T-helper 1 cell (primary cell): ENCODE measurements at regions not wholly inside any gene's neighbourhood (a gene's known extent, or its start where the extent isn't known, plus 50 kb on each side); places are given as distances from the start of the nearest gene placed in this dataset.
A peak's percentile ranks its signal among the peaks of the same experiment; 100 is the strongest.

ENCODE experiments used
- DNase-seq, 5 donors: peaks; one replicate each; pipeline ENCODE4 v3.0.0-alpha.2; 2012 to 2020

GRCh38 chrX:117215683-117216082 lies 752.9 kb upstream of the CT83 start:
- DNase-seq = no peak

- DNase-seq = no peak
These were observed 733.7 kb upstream of the CT83 start for GRCh38 chrX:117196481-117196880.

GRCh38 chrX:117147249-117147648 lies 684.5 kb upstream of the CT83 start:
- DNase-seq = no peak

GRCh38 chrX:117138070-117138469 lies 675.3 kb upstream of the CT83 start:
- DNase-seq = no peak

GRCh38 chrX:117134983-117135382 lies 672.2 kb upstream of the CT83 start:
- DNase-seq = no peak

GRCh38 chrX:117120700-117121099 lies 657.9 kb upstream of the CT83 start:
- no peak for DNase-seq

- DNase-seq = no peak
These were observed 633.8 kb upstream of the CT83 start for GRCh38 chrX:117096528-117096927.

GRCh38 chrX:117095393-117095792 lies 632.6 kb upstream of the CT83 start:
- no peak for DNase-seq

- no peak for DNase-seq
These were observed 631.4 kb upstream of the CT83 start for GRCh38 chrX:117094149-117094548.

GRCh38 chrX:117093319-117093718 lies 630.5 kb upstream of the CT83 start:
- no peak for DNase-seq

GRCh38 chrX:117092641-117093040 lies 629.9 kb upstream of the CT83 start:
- DNase-seq = no peak

- DNase-seq = no peak
These were observed 600.4 kb upstream of the CT83 start for GRCh38 chrX:117063224-117063623.

GRCh38 chrX:117059848-117060247 lies 597.1 kb upstream of the CT83 start:
- no peak for DNase-seq

- DNase-seq = no peak
These were observed 590.5 kb upstream of the CT83 start for GRCh38 chrX:117053260-117053659.

- DNase-seq = no peak
These were observed 576.2 kb upstream of the CT83 start for GRCh38 chrX:117038918-117039440.

- no peak for DNase-seq
These were observed 547.5 kb upstream of the CT83 start for GRCh38 chrX:117010243-117010642.

GRCh38 chrX:117002981-117003380 lies 540.2 kb upstream of the CT83 start:
- DNase-seq = peak in 1 of 5 donors; percentile 4

GRCh38 chrX:116975517-116975916 lies 512.7 kb upstream of the CT83 start:
- no peak for DNase-seq

- DNase-seq = peak in 1 of 5 donors; percentile 2
These were observed 509.6 kb upstream of the CT83 start for GRCh38 chrX:116972362-116972761.

- no peak for DNase-seq
These were observed 499.3 kb upstream of the CT83 start for GRCh38 chrX:116961872-116962582.

GRCh38 chrX:116930311-116930710 lies 467.5 kb upstream of the CT83 start:
- DNase-seq = no peak

GRCh38 chrX:116897526-116897925 lies 434.8 kb upstream of the CT83 start:
- no peak for DNase-seq

GRCh38 chrX:116881961-116882360 lies 419.2 kb upstream of the CT83 start:
- no peak for DNase-seq

- DNase-seq = no peak
These were observed 410.9 kb upstream of the CT83 start for GRCh38 chrX:116873671-116874070.

GRCh38 chrX:116872931-116873330 lies 410.2 kb upstream of the CT83 start:
- no peak for DNase-seq
